HG03139 (cell line): ENCODE measurements at regions not wholly inside any gene's neighbourhood (a gene's known extent, or its start where the extent isn't known, plus 50 kb on each side); places are given as distances from the start of the nearest gene placed in this dataset.

ENCODE experiments used
- ATAC-seq: cut with Tn5 transposase; IDR thresholded peaks from one replicate; pipeline ENCODE4 v1.9.1; 2021; ENCODE audit not compliant: unreplicated experiment

DNA sequence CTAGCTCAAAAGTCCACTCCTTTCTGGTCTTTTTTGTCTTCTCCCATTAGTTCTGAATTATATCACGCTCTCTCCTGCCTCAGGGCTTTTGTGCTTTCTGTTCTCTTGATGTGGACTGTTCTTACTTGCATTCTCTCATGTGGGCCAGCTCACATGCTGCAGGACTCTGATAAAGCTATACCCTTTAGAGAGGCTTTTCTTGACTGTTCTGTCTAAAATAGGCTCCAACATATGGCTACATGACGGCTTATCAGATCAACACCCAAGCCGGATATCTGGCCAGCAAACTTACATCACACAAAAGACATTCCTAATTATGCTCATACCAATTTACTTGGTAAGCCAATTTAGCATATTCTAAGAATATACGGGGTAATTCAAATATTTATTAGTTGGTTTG, 1494.5 kb downstream of the TECRL start:
- ATAC-seq, result no peak

- ATAC-seq, result no peak
Measured at GRCh38 chr4:62913065-62913464, 1496.2 kb downstream of the TECRL start.

- no peak for ATAC-seq
Measured at GRCh38 chr4:62912531-62912930, 1496.7 kb downstream of the TECRL start.

GRCh38 chr4:62909238-62909637, 1500.0 kb downstream of the TECRL start:
- ATAC-seq, result no peak

GRCh38 chr4:62901101-62901500, 1508.1 kb downstream of the TECRL start:
- ATAC-seq, result no peak

DNA sequence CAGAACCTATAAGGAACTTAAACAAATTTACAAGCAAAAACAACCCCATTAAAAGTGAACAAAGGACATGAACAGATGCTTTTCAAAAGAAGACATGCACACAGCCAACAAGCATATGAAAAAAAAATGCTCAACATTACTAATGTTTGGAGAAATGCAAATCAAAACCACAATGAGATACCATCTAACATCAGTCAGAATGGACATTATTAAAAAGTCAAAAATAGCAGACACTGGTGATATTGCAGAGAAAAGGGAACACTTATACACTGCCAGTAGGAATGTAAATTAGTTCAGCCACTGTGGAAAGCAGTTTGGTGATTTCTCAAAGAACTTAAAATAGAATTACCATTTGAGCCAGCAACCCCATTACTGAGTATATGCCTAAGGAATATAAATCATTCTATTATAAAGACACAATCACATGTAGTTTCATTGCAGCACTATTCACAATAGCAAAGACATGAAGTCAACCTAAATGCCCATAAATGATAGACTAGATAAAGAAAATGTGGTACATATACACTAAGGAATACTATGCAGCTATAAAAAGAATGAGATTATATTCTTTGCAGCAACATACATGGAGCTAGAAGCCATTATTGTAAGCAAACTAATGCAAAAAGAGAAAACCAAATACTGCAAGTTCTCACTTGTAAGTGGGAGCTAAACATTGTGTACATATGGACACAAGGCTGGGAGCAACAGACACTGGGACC, 1509.4 kb downstream of the TECRL start:
- no peak for ATAC-seq

GRCh38 chr4:62898115-62898514, 1511.1 kb downstream of the TECRL start:
- no peak for ATAC-seq

DNA sequence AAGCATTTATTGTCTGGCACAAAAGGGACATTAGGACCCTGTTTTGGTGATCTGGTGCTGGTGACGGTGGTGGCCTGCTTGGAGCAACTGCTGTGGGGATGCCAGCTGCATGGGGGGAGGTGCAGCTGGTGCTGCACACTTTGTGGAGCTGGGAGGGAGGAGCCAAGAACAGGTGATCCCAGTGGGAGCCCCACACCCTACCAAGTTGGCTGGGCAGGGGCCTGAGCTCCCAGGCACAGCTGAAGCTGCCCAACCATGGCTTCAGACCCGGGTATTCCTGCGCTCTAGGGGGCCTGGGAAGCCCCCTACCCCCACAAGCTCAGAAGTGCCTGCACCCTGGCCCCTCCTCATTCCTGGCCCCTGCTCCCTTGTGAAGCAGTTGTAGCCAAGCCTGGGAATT, 1512.5 kb downstream of the TECRL start:
- no peak for ATAC-seq

DNA sequence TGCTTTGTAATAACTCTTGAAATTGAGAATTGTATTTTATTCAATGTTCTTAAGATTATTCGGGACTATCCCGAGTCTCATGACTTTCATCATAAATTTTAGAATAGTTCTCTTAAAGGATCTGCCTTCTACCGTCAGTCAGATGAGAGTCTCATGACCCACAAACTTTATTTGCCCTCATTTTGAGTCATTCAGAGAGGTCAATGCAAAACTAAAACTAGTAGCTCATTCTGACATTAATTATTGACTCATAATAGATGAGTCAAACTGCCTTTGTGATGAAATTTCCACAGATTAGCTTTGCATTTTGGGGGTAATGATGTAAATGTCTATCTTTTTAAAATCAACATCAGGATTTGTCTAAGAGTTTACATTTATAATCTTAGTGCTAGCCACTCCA, 1527.3 kb downstream of the TECRL start:
- no peak for ATAC-seq

GRCh38 chr4:62881210-62881609, 1528.0 kb downstream of the TECRL start:
- no peak for ATAC-seq

GRCh38 chr4:62872856-62873255, 1536.4 kb downstream of the TECRL start:
- no peak for ATAC-seq

DNA sequence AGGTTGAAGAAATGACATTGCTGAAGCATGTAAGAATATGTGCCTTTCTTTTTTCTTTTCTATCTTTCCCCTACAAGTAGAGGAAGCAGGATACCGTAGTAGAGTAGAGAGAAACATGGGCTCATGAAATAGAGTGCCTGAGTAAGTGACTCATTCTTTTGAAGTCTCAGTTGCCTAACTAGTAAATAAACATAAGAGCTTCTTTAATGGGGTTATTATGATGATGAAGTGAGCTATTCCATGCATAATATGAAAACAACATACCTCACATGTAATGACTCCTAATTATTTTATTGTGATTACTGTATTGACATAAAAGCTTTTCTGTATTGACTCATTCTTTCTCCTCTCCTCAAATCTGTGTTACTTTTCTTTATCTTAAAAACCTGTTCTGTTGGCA, 1538.2 kb downstream of the TECRL start:
- no peak for ATAC-seq

DNA sequence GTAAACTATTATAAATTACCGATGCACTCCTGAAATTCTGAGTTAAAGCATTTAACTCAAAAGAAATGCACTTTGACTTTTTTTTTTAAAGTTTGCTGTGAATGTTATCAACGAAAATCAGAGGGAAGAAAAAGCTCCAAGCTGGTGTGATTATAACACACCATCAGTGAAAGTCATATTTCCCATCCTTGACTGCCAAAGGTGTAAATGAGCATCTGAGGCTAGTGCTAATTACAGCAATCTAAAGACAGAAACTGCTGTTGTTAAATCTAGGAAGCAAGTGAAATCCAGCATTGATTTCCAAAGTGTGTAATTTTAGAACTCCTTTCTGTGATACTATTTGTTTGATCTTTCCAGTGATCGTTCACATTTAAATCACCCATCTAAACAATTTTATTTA, 1538.8 kb downstream of the TECRL start:
- no peak for ATAC-seq

DNA sequence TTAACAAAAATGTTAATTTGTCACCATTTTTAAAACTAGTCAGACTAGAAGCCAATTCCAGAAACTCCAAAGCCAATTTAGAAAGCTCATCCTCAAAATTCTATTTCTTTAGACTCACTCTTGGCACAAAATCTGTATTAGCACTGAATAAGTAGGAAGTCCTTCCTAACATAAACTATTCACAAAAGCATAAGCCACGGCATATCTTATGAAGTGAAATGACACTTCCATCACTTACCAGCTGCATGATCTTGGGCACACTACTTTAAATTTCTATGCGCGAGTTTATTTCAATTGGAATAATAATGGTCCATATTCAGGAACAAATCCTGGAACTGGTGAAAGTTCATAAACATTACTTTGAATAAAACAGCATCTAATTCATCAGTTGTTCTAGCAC, 1544.0 kb downstream of the TECRL start:
- no peak for ATAC-seq

GRCh38 chr4:62849696-62850095, 1559.6 kb downstream of the TECRL start:
- no peak for ATAC-seq

DNA sequence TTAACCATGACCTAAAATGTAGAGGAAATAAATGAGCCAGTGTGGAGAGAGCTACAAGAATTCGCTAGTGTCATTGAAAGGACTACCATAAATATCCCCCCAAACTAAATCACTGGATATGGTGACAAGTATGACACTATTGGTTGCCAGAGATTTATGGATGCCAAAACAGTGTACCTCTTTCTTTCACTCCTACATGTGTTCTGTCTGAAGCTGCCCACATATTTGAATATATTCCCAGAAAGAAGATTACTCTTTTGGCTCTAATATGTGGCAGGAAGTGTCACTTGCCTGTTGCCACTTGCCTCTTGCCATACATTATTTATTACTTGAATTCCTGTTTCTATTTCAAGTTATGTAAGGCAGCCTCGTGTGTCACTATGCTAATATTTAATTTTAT, 1573.6 kb downstream of the TECRL start:
- no peak for ATAC-seq

DNA sequence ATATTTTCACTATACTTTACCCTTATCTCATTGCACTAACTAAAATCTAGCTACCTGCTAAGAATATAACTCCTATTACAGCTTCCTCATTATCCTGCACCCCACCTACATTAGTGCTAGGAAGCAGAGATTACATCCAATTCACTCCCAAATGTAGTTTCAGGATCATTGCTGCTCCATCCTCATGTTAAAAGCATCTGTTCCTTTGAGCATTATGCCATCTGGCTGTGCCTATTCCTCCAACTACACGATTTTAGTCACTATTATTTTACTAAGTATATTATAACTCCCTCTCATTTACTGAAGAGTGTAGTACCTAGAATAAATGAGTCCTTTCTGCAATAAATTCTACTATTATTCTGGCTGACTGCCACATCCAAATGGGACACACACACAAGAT, 1586.9 kb downstream of the TECRL start:
- no peak for ATAC-seq

DNA sequence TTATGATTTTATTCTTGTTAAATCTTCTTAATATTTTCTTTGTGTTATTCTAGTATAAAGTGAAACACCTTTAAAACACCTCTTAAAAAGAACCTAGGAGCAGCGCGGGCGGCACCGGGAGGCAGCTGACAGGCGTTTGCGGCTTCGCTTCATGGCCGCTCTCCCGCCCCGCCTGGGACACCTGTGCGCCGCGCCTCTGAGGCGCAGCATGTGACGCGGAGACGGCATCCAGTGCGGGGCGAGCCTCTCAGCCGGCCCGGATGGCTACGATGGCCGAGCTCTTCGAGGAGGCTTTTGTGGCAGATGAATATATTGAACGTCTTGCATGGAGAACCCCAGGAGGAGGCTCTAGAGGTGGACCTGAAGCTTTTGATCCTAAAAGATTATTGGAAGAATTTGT, 1592.7 kb downstream of the TECRL start:
- ATAC-seq, result no peak

DNA sequence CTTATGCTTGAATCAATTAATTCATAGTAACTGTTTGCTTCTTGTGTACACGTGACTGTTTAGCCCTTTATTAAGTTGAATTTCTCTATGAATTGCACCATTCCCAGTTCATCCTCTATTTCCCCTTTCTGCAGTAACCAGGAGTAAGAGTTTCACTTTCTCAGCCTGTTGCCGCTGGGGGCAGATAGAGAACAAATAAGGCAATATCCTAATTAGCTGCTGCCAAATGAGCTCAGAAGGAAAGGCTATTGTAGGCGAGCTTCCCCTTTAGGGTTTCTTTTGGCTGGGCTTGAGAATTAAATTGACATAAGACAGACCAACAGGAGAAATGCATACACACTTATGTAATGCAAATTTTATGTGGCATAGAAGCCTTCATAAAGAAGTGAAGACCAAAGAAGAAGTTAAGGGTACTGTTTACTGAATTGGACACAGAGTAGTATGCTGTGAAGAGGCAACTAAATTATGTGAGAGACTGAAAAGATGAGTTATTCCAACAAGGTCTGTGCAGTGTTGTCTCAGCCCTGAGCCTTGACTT, 1594.7 kb downstream of the TECRL start:
- ATAC-seq, result no peak

DNA sequence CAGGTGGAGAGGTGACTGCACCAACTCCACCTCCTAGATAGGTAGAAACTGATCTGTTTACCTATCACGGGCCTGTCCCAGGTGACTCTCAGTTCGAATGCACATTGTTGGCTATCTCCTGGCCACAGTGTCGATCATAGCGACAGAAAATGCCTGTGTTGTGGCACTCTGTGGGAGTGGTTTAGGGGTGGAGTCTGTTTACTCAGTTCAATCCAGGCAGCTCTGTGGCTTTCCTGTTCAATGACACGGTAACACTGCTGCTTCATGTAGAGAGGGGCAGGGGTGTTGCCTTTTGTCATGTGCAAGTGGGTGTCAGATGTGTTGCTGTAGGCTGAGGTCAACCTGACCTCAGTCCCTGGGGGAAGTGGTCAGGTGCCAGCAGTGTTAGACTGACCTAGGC, 1602.4 kb downstream of the TECRL start:
- no peak for ATAC-seq

- ATAC-seq, result no peak
Measured at GRCh38 chr4:62804075-62804474, 1603.9 kb downstream of the ADGRL3 start.

DNA sequence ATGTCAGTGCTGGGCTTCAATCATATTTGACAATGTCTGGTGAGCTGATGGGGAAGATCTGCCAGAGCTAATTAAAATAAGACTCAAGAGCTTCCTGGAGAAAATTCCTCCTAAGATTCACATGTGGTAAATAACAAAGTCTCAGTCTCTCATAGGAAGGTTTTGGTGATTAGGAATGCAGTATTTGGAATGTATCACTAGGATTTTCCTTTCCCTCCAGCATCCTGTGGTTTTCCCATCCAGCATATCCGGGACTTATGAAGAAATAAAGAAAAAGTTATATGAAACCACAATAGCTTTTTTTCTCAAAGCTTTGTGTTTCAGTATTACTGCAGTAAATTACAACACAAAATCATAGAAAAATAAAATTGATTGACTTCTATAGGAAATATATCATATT, 1597.1 kb downstream of the ADGRL3 start:
- ATAC-seq, result no peak

DNA sequence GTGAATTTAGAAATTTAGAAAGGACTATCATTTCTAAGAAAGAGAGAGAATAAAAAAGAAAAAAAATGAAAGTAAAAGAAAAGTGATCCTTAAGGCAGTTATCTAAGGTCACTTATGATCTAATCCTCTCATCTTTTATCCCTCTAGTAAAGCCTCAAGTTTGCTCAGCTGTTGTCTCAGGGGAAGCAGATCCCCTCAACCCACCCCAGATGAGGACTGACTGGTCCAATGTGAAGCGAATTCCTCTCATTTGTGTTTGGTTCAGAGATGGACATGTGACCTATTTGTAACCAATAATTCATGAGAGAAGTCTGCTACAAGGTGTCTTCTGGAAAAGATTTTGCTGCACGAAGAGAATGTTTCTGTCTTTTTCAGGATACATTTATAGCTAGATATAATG, 1591.3 kb downstream of the ADGRL3 start:
- ATAC-seq, result no peak
